GM23338 (cell line): ENCODE measurements at regions not wholly inside any gene's neighbourhood (a gene's known extent, or its start where the extent isn't known, plus 50 kb on each side); places are given as distances from the start of the nearest gene placed in this dataset.
A peak's percentile ranks its signal among the peaks of the same experiment; 100 is the strongest.

ENCODE experiments used
- ATAC-seq: fragments of 200-7000 bp; cut with Tn5 transposase; 3 replicates; pipeline ENCODE4 v1.9.1; 2020
- DNase-seq: peaks from one replicate; pipeline ENCODE4 v3.0.0-alpha.2; 2015; ENCODE audit warnings: low spot score
- H2AFZ ChIP-seq: fragments of 200-600 bp; sonication (generic); 2 replicates; pipeline ENCODE4 v1.8.0; 2016; ENCODE audit warnings: antibody characterized with exemption, mild to moderate bottlenecking, moderate library complexity
- H3F3A ChIP-seq: fragments of 200-600 bp; sonication (generic); replicated peaks from 2 replicates; pipeline ENCODE4 v1.8.0; 2017; ENCODE audit warnings: antibody characterized with exemption, mixed run types, low read depth
- H3K27ac ChIP-seq: fragments of 200-600 bp; sonication (generic); 2 replicates; pipeline ENCODE4 v1.6.1; 2016; ENCODE audit warnings: low read depth
- H3K27me3 ChIP-seq: fragments of 200-600 bp; sonication (generic); 2 replicates; pipeline ENCODE4 v1.8.0; 2016; ENCODE audit warnings: mild to moderate bottlenecking, mixed run types, moderate library complexity; ENCODE audit not compliant: insufficient read depth
- H3K36me3 ChIP-seq: fragments of 200-600 bp; sonication (generic); 2 replicates; pipeline ENCODE4 v1.8.0; 2016; ENCODE audit warnings: mild to moderate bottlenecking; ENCODE audit not compliant: insufficient read depth
- H3K4me1 ChIP-seq: fragments of 200-600 bp; sonication (generic); 2 replicates; pipeline ENCODE4 v1.8.0; 2016; ENCODE audit warnings: mild to moderate bottlenecking, moderate library complexity; ENCODE audit not compliant: insufficient read depth
- H3K4me2 ChIP-seq: fragments of 200-600 bp; sonication (generic); 2 replicates; pipeline ENCODE4 v1.7.1; 2017; ENCODE audit warnings: mixed run types
- H3K4me3 ChIP-seq: fragments of 200-600 bp; sonication (generic); 2 replicates; pipeline ENCODE4 v1.6.1; 2016; ENCODE audit warnings: mixed run types
- H3K79me2 ChIP-seq: fragments of 200-600 bp; sonication (generic); replicated peaks from 2 replicates; pipeline ENCODE4 v1.8.0; 2017; ENCODE audit warnings: mild to moderate bottlenecking; ENCODE audit not compliant: insufficient read depth
- H3K9me2 ChIP-seq: fragments of 200-600 bp; sonication (generic); 2 replicates; pipeline ENCODE4 v1.8.0; 2017; ENCODE audit not compliant: insufficient read depth
- H4K20me1 ChIP-seq: fragments of 200-600 bp; sonication (generic); replicated peaks from 2 replicates; pipeline ENCODE4 v1.8.0; 2017; ENCODE audit warnings: mild to moderate bottlenecking; ENCODE audit not compliant: insufficient read depth
- H3K27ac Mint-ChIP-seq: 2 replicates; pipeline ENCODE4 v1.8.0; 2020; ENCODE audit warnings: inconsistent platforms, mild to moderate bottlenecking, moderate library complexity, mixed read lengths
- H3K27me3 Mint-ChIP-seq: 3 replicates; pipeline ENCODE4 v1.8.0; 2022; ENCODE audit warnings: low read depth, mild to moderate bottlenecking, moderate library complexity, mixed read lengths, inconsistent platforms; ENCODE audit not compliant: insufficient read depth, poor library complexity
- H3K36me3 Mint-ChIP-seq: 3 replicates; pipeline ENCODE4 v1.8.0; 2021; ENCODE audit warnings: low read depth, mild to moderate bottlenecking, inconsistent platforms, moderate library complexity, mixed read lengths
- H3K4me1 Mint-ChIP-seq: 3 replicates; pipeline ENCODE4 v1.8.0; 2020; ENCODE audit warnings: mild to moderate bottlenecking, inconsistent platforms, mixed read lengths
- H3K4me3 Mint-ChIP-seq: 3 replicates; pipeline ENCODE4 v1.8.0; 2021; ENCODE audit warnings: moderate library complexity, mild to moderate bottlenecking, inconsistent platforms, mixed read lengths
- H3K9me3 Mint-ChIP-seq: 3 replicates; pipeline ENCODE4 v1.8.0; 2020; ENCODE audit warnings: moderate library complexity, mild to moderate bottlenecking, inconsistent platforms, mixed read lengths
- CREB1 ChIP-seq: fragments of 250-450 bp; sonication (Bioruptor Pico); IDR thresholded peaks from 2 replicates; pipeline ENCODE4 v1.5.0; 2020; ENCODE audit warnings: low read depth, mild to moderate bottlenecking, moderate library complexity
- EZH2phosphoT487 ChIP-seq: fragments of 200-600 bp; sonication (generic); IDR thresholded peaks from one replicate; pipeline ENCODE4 v1.8.1; 2018; ENCODE audit warnings: antibody characterized with exemption; ENCODE audit not compliant: unreplicated experiment
- JUNB ChIP-seq: IDR thresholded peaks from one replicate; pipeline ENCODE4 v1.6.1; 2016; ENCODE audit warnings: antibody characterized with exemption; ENCODE audit not compliant: unreplicated experiment
- NANOG ChIP-seq: IDR thresholded peaks from 2 replicates; pipeline ENCODE4 v1.6.1; 2016; ENCODE audit warnings: antibody characterized with exemption, borderline replicate concordance
- POLR2AphosphoS5 ChIP-seq: IDR thresholded peaks from 2 replicates; pipeline ENCODE4 v1.6.1; 2016; ENCODE audit warnings: antibody characterized with exemption, low read depth
- STAT1 ChIP-seq: IDR thresholded peaks from one replicate; pipeline ENCODE4 v1.6.1; 2016; ENCODE audit warnings: antibody characterized with exemption; ENCODE audit not compliant: unreplicated experiment
- ZNF114 ChIP-seq: fragments of 250-450 bp; sonication (Bioruptor Pico); IDR thresholded peaks from 2 replicates; pipeline ENCODE4 v1.5.0; 2020; ENCODE audit warnings: mild to moderate bottlenecking, moderate library complexity
- ZNF331 ChIP-seq: fragments of 250-450 bp; sonication (Bioruptor Pico); IDR thresholded peaks from 2 replicates; pipeline ENCODE4 v1.5.0; 2020; ENCODE audit warnings: low read depth, mild to moderate bottlenecking, moderate library complexity
- TF ChIP-seq, protein P1 (sequence below): IDR thresholded peaks from one replicate; pipeline ENCODE4 v1.6.1; 2018; ENCODE audit warnings: antibody characterized with exemption; ENCODE audit not compliant: unreplicated experiment
- TF ChIP-seq, protein P2 (sequence below), 2 experiments: fragments of 200-600 bp in 1 of 2; sonication (generic) in 1 of 2; conservative IDR thresholded peaks; 2 replicates each; pipeline versions ENCODE4 v1.5.1 to v1.6.1; 2016 to 2017; ENCODE audit warnings: antibody characterized with exemption in 2 of 2, low read depth in 2 of 2, mild to moderate bottlenecking in 2 of 2, moderate library complexity in 1 of 2
- TF ChIP-seq, protein P3 (sequence below): IDR thresholded peaks from 2 replicates; pipeline ENCODE4 v1.6.1; 2016; ENCODE audit warnings: antibody characterized with exemption

DNA sequence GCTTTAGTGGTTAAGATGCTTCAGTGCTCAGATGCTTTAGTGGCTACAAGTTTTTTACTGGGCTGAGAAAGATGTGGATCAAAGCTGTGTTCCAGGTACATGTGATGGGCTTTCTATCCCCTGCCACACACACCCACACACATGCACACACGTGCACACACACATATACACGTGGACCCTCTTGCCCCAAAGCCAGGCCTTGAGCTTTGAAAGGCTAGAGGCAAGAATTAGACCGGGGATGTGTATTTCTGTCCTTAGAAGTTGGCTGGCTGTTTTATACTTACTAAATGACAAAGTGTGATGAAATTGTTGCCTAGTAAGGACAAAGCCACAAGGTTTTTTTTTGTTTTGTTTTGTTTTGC is 376.5 kb downstream of the C12orf75 start (continued):
- TF ChIP-seq POLR2AphosphoS5 (no peak), NANOG (no peak), STAT1 (no peak), CREB1 (no peak), JUNB (no peak), ZNF331 (CRISPR knock-in tag) (no peak), EZH2phosphoT487 (no peak), ZNF114 (CRISPR knock-in tag) (no peak)
- TF ChIP-seq, protein P1, sequence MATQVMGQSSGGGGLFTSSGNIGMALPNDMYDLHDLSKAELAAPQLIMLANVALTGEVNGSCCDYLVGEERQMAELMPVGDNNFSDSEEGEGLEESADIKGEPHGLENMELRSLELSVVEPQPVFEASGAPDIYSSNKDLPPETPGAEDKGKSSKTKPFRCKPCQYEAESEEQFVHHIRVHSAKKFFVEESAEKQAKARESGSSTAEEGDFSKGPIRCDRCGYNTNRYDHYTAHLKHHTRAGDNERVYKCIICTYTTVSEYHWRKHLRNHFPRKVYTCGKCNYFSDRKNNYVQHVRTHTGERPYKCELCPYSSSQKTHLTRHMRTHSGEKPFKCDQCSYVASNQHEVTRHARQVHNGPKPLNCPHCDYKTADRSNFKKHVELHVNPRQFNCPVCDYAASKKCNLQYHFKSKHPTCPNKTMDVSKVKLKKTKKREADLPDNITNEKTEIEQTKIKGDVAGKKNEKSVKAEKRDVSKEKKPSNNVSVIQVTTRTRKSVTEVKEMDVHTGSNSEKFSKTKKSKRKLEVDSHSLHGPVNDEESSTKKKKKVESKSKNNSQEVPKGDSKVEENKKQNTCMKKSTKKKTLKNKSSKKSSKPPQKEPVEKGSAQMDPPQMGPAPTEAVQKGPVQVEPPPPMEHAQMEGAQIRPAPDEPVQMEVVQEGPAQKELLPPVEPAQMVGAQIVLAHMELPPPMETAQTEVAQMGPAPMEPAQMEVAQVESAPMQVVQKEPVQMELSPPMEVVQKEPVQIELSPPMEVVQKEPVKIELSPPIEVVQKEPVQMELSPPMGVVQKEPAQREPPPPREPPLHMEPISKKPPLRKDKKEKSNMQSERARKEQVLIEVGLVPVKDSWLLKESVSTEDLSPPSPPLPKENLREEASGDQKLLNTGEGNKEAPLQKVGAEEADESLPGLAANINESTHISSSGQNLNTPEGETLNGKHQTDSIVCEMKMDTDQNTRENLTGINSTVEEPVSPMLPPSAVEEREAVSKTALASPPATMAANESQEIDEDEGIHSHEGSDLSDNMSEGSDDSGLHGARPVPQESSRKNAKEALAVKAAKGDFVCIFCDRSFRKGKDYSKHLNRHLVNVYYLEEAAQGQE, result no peak
- TF ChIP-seq, protein P2, sequence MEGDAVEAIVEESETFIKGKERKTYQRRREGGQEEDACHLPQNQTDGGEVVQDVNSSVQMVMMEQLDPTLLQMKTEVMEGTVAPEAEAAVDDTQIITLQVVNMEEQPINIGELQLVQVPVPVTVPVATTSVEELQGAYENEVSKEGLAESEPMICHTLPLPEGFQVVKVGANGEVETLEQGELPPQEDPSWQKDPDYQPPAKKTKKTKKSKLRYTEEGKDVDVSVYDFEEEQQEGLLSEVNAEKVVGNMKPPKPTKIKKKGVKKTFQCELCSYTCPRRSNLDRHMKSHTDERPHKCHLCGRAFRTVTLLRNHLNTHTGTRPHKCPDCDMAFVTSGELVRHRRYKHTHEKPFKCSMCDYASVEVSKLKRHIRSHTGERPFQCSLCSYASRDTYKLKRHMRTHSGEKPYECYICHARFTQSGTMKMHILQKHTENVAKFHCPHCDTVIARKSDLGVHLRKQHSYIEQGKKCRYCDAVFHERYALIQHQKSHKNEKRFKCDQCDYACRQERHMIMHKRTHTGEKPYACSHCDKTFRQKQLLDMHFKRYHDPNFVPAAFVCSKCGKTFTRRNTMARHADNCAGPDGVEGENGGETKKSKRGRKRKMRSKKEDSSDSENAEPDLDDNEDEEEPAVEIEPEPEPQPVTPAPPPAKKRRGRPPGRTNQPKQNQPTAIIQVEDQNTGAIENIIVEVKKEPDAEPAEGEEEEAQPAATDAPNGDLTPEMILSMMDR (conservative IDR thresholded peaks at IDR 0.05; ENCODE audit: low read depth in 2 of 2), result no peak
- TF ChIP-seq, protein P3, sequence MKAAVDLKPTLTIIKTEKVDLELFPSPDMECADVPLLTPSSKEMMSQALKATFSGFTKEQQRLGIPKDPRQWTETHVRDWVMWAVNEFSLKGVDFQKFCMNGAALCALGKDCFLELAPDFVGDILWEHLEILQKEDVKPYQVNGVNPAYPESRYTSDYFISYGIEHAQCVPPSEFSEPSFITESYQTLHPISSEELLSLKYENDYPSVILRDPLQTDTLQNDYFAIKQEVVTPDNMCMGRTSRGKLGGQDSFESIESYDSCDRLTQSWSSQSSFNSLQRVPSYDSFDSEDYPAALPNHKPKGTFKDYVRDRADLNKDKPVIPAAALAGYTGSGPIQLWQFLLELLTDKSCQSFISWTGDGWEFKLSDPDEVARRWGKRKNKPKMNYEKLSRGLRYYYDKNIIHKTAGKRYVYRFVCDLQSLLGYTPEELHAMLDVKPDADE, result no peak

DNA sequence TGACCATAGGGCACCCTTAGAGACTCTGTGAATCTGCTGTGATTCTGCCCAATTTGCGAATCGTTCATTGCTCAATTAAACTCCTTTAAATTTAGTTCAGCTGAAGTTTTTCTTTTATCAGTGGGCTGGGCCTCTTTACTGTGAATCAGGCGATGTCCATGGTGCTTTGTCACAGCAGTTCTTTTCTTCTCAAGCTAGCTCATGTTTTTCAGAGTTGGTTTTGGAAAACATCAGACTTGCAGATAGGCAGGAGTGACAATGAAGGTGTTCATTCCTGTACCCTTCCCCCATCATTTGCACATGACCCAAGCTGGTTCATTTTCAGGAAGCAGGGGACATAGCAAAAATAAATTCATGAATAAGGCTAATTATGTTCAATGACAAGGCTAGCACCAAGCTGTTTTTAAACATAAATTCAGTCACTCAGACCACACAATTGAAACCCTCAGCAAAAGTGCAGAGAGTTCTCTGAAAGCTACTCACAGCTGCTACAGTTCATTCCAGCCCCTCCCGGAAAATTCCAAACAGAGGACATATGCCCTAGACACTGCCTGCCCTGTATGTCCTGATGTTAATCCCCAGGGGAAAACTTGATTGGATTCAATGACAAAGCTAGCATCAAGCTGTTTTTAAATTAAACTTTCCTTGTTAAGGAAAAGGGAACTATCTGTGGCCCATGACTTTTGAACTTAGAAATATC is 383.3 kb downstream of the C12orf75 start:
- ATAC-seq, result no peak
- H3K4me1 ChIP-seq, result peaks cover 7% of the 10 kb centered on the region
- no peaks in the 10 kb centered on the region for H3F3A ChIP-seq
- Mint-ChIP-seq H3K36me3 (no peaks in the 10 kb centered on the region), H3K27ac (no peak overlapping the region), H3K9me3 (no peaks in the 10 kb centered on the region), H3K27me3 (no peaks in the 10 kb centered on the region), H3K4me1 (peaks cover 11% of the 10 kb centered on the region; the same call in 2 of the 3 replicates), H3K4me3 (no peak overlapping the region)
- H4K20me1 ChIP-seq, result no peaks in the 10 kb centered on the region
- no peak overlapping the region for H3K4me3 ChIP-seq
- H3K27me3 ChIP-seq, result no peaks in the 10 kb centered on the region
- H3K79me2 ChIP-seq, result no peaks in the 10 kb centered on the region
- H3K27ac ChIP-seq, result no peak overlapping the region
- H3K9me2 ChIP-seq, result peaks cover 4% of the 10 kb centered on the region
- H3K36me3 ChIP-seq, result no peaks in the 10 kb centered on the region
- no peak for DNase-seq
- H2AFZ ChIP-seq, result peak overlapping the region; percentile 73; the same call in 1 of the 2 replicates
- 0 out of 2 replicates have a peak overlapping the region, but pooled peaks have one; percentile 38 for H3K4me2 ChIP-seq
- TF ChIP-seq POLR2AphosphoS5 (no peak), ZNF114 (CRISPR knock-in tag) (no peak), JUNB (no peak), NANOG (no peak)
- TF ChIP-seq, protein P2 (conservative IDR thresholded peaks at IDR 0.05; ENCODE audit: low read depth in 2 of 2), result no peak
- TF ChIP-seq, protein P3, result no peak
